ENCODE measurements at regions not wholly inside any gene's neighbourhood (a gene's known extent, or its start where the extent isn't known, plus 50 kb on each side); places are given as distances from the start of the nearest gene placed in this dataset.

GRCh38 chr21:33994373-33994772 lies 78.8 kb upstream of the ATP5PO start (continued):
- TF ChIP-seq ZNF462 (CRISPR knock-in tag; IDR thresholded peaks at IDR 0.05) = no peak
- no peak for TF ChIP-seq ETS1 (IDR thresholded peaks at IDR 0.05)
- TF ChIP-seq, protein P1, sequence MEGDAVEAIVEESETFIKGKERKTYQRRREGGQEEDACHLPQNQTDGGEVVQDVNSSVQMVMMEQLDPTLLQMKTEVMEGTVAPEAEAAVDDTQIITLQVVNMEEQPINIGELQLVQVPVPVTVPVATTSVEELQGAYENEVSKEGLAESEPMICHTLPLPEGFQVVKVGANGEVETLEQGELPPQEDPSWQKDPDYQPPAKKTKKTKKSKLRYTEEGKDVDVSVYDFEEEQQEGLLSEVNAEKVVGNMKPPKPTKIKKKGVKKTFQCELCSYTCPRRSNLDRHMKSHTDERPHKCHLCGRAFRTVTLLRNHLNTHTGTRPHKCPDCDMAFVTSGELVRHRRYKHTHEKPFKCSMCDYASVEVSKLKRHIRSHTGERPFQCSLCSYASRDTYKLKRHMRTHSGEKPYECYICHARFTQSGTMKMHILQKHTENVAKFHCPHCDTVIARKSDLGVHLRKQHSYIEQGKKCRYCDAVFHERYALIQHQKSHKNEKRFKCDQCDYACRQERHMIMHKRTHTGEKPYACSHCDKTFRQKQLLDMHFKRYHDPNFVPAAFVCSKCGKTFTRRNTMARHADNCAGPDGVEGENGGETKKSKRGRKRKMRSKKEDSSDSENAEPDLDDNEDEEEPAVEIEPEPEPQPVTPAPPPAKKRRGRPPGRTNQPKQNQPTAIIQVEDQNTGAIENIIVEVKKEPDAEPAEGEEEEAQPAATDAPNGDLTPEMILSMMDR (conservative IDR thresholded peaks at IDR 0.05; ENCODE audit: low read depth in 2 of 2) = no peak
- TF ChIP-seq ZNF331 (CRISPR knock-in tag; IDR thresholded peaks at IDR 0.05; ENCODE audit: low read depth) = no peak
- TF ChIP-seq STAT1 (IDR thresholded peaks at IDR 0.05; ENCODE audit: unreplicated experiment) = no peak
- TF ChIP-seq JUNB (IDR thresholded peaks at IDR 0.05; ENCODE audit: unreplicated experiment) = no peak

Data from GM23338 (cell line).